ENCODE measurements at regions not wholly inside any gene's neighbourhood (a gene's known extent, or its start where the extent isn't known, plus 50 kb on each side); places are given as distances from the start of the nearest gene placed in this dataset.

GRCh38 chr14:34005901-34006300, 55.0 kb upstream of the EGLN3 start:
- no peak for DNase-seq

GRCh38 chr14:34004881-34005280, 54.0 kb upstream of the EGLN3 start:
- DNase-seq, result no peak

- no peak for DNase-seq
Measured at GRCh38 chr14:34003691-34004090, 52.8 kb upstream of the EGLN3 start.

GRCh38 chr14:34003082-34003668, 52.3 kb upstream of the EGLN3 start:
- no peak for DNase-seq

All from CD4-positive, alpha-beta T cell treated with Interleukin-4 for 4 hours (primary cell).